ENCODE measurements at regions not wholly inside any gene's neighbourhood (a gene's known extent, or its start where the extent isn't known, plus 50 kb on each side); places are given as distances from the start of the nearest gene placed in this dataset.

DNA sequence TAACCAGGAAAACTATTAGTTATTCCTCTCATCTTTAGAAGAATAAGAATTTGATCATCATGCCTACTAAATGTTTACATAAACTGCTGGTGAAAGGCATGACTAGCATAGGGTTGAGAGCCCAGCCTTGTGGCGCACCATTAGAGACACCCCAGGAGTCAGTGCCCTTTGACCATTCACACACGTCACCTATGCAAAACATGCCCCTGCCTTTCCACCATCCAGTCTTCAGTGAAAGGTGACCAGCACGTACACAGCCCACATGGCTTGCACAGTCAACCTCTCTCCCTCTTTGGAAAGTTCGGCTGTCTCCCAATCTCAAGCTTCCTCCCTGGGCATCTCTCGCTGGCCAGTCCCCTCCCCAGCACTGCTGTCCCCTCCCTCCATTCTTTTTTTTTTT is 150.3 kb downstream of the ENGASE start:
- no peak for TF ChIP-seq GATA2 (IDR thresholded peaks at IDR 0.05; ENCODE audit: low read depth, low read length)
- TF ChIP-seq GATA3 (IDR thresholded peaks at IDR 0.05; ENCODE audit: low read depth, low read length) = no peak

Data from SH-SY5Y (cell line).